ENCODE measurements at regions not wholly inside any gene's neighbourhood (a gene's known extent, or its start where the extent isn't known, plus 50 kb on each side); places are given as distances from the start of the nearest gene placed in this dataset.

- TF ChIP-seq CTCF (IDR thresholded peaks at IDR 0.05), result no peak
Observed at GRCh38 chr15:58308742-58309355, 122.9 kb upstream of the LIPC start.

GRCh38 chr15:58309963-58310928 lies 121.5 kb upstream of the LIPC start:
- no peak overlapping the region for H3K4me3 ChIP-seq
- no peak for TF ChIP-seq CTCF (IDR thresholded peaks at IDR 0.05)
- no peaks in the 10 kb centered on the region for H3K27me3 ChIP-seq
- no peaks in the 10 kb centered on the region for H3K9me3 ChIP-seq
- intact Hi-C loops (cut with DNase I), result no loop called here
- H3K4me1 ChIP-seq, result no peaks in the 10 kb centered on the region
- DNase-seq (ENCODE audit: low spot score in 2 of 2), result no peak
- no peak overlapping the region for H3K27ac ChIP-seq
- H3K36me3 ChIP-seq, result no peaks in the 10 kb centered on the region

More at GRCh38 chr15:58308742-58309355, 122.9 kb upstream of the LIPC start:
- no peak overlapping the region for H3K4me3 ChIP-seq
- no peak for DNase-seq (ENCODE audit: low spot score in 2 of 2)
- H3K36me3 ChIP-seq, result no peaks in the 10 kb centered on the region
- no peaks in the 10 kb centered on the region for H3K27me3 ChIP-seq
- intact Hi-C loops (cut with DNase I), result no loop called here
- no peaks in the 10 kb centered on the region for H3K4me1 ChIP-seq
- no peaks in the 10 kb centered on the region for H3K9me3 ChIP-seq
- H3K27ac ChIP-seq, result no peak overlapping the region

GRCh38 chr15:58311556-58311955 lies 120.2 kb upstream of the LIPC start:
- no peaks in the 10 kb centered on the region for H3K9me3 ChIP-seq
- TF ChIP-seq CTCF (IDR thresholded peaks at IDR 0.05), result no peak
- H3K27ac ChIP-seq, result no peak overlapping the region
- no peaks in the 10 kb centered on the region for H3K27me3 ChIP-seq
- intact Hi-C loops (cut with DNase I), result no loop called here
- no peak for DNase-seq (ENCODE audit: low spot score in 2 of 2)
- H3K4me1 ChIP-seq, result no peaks in the 10 kb centered on the region
- no peaks in the 10 kb centered on the region for H3K36me3 ChIP-seq
- no peak overlapping the region for H3K4me3 ChIP-seq

DNA sequence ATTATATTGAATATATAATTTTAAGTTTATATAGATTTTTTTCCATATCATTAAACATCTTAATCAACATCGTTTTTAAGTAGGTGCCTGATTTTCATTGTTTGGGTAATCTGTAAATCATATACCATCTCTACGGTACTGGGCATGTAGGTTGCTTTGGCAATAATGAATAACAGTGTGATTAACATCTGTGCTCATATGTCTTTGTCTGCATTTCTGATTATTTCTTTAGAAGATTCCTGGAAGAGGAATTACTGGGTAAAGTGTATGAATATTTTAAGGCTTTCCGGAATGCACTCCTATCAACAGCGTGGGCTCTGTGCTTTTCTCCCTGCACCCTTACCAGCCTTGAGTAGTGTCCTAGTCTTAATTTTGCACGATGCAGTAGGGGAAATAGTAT lies 119.8 kb upstream of the LIPC start:
- TF ChIP-seq CTCF (IDR thresholded peaks at IDR 0.05), result no peak

DNA sequence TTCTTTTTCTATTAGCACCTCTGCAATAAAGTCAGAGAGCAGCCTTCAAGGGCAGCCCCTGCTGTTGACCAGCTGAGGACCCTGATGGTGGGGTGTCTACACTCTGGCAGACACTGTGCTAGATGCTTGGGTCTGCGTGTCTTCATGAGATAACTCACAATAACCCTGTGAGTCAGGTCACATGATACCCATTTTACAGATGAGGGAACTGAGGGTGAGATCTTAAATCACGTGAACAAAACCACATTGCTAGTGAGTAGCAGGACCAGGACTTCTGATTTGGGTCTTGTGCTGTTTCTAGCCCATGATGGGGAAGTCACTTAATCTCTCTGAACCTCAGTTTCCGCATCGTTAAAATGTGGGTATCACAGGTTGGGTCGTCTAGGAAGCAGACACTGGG lies 118.5 kb upstream of the LIPC start:
- no peak for TF ChIP-seq CTCF (IDR thresholded peaks at IDR 0.05)
- intact Hi-C loops (cut with DNase I), result no loop called here
- DNase-seq (ENCODE audit: low spot score in 2 of 2), result no peak
- Histone ChIP-seq H3K27ac (no peak overlapping the region), H3K27me3 (no peaks in the 10 kb centered on the region), H3K36me3 (no peaks in the 10 kb centered on the region), H3K4me3 (no peak overlapping the region), H3K9me3 (no peaks in the 10 kb centered on the region), H3K4me1 (no peaks in the 10 kb centered on the region)

More for the DNA sequence above, 119.8 kb upstream of the LIPC start:
- Histone ChIP-seq H3K36me3 (no peaks in the 10 kb centered on the region), H3K27me3 (no peaks in the 10 kb centered on the region), H3K9me3 (no peaks in the 10 kb centered on the region), H3K4me1 (no peaks in the 10 kb centered on the region), H3K4me3 (no peak overlapping the region), H3K27ac (no peak overlapping the region)
- DNase-seq (ENCODE audit: low spot score in 2 of 2), result no peak
- intact Hi-C loops (cut with DNase I), result no loop called here
